AG08395 (cell line): ENCODE measurements at regions not wholly inside any gene's neighbourhood (a gene's known extent, or its start where the extent isn't known, plus 50 kb on each side); places are given as distances from the start of the nearest gene placed in this dataset.

Source experiments
- DNase-seq: peaks from one replicate; pipeline ENCODE4 v3.0.0; 2012; ENCODE audit warnings: mixed read lengths, low spot score

DNA sequence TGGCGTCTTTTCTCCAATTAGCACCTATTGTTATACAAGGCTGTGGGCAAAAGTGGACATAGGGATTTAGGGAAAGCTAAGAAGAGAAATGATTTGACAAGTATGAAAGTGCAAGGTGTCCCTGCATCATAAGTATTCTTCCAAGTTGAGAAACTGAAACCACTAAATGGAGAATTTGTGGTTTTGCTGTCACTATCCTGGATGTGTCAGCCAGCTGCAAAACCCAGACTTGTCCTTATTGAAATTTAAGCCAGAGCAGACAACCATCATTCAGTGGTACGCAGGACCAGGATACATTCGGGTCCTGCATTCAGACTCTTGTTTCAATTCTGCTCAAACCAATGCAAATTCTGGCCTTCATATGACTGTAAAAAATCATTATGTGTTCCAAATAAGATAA lies 384.8 kb upstream of the TGFBR2 start:
- DNase-seq: peak; percentile 21

DNA sequence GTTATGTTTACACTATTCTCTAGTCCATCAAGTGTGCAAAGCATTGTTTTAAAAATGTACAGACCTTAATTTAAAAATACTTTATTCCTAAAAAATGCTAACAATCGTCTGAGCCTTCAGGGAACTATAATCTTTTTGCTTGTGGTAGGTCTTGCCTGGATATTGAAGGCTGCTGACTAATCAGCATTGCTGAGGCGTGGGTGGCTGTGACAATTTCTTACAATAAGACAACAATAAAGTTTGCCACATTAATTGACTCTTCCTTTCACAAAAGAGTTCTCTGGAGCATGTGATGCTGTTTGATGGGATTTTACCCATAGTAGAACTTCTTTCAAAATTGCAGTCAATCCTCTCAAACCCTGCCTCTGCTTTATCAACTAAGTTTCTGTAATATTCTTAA lies 384.0 kb upstream of the TGFBR2 start:
- no peak for DNase-seq

GRCh38 chr3:30225021-30225420 lies 381.4 kb upstream of the TGFBR2 start:
- no peak for DNase-seq

GRCh38 chr3:30226601-30227151 lies 379.7 kb upstream of the TGFBR2 start:
- no peak for DNase-seq

DNA sequence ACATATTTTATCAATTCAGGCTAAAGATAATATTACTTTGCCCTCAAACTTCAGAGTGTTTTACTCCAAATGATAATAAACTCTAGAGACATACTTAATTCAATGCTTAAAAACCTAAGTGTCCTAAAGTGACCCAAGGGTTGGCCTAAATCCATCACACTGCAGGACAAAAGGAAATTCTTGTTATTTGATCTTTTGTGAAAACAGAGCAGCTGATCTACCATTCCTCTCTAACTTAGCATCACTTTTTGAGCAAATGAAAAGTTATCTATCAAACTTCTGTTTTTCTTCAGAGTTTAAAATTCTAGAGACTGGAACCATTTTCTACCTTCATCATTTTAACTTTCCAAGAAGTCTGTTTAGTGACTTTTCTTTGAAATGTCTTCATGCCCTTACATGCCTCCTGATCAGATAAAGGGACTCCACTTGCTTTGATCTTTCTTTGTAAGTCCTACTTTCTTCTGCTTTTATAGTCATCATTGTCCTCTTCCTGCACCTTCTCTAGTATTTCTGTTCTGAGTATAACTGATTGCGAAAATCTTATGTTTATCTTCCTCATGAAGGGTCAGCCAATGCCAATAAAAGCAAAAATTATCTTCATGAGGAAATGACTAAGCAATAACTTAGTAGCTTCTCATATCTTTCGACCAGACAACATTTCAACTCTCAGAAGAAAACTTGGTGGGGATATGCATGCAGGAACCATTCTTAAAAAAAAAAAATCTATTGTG lies 378.7 kb upstream of the TGFBR2 start:
- DNase-seq: peak; percentile 39

GRCh38 chr3:30228302-30228631 lies 378.1 kb upstream of the TGFBR2 start:
- no peak for DNase-seq

- DNase-seq: peak; percentile 60
These were observed 374.9 kb upstream of the TGFBR2 start for GRCh38 chr3:30231277-30232141.

DNA sequence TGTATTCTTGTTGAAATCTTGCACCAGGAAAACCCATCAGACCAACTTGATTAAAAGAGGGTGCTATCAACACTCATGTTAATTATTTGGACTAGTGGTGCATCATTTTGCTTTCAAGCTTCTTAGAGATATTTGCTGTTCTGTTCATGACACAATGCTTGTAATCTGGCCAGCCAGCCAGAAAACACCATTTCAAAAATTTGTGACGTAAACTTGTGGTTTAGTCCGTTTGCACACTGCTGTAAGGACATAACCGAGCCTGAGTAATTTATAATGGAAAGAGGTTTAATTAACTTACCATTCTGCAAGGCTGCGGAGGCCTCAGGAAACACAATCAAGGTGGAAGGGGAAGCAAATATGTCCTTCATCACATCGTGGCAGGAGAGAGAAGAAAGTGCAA lies 374.3 kb upstream of the TGFBR2 start:
- peak; percentile 55 for DNase-seq

GRCh38 chr3:30233913-30234646 lies 372.3 kb upstream of the TGFBR2 start:
- DNase-seq: no peak

GRCh38 chr3:30236011-30236410 lies 370.4 kb upstream of the TGFBR2 start:
- no peak for DNase-seq

GRCh38 chr3:30241721-30242120 lies 364.7 kb upstream of the TGFBR2 start:
- DNase-seq: no peak

GRCh38 chr3:30245858-30246622 lies 360.4 kb upstream of the TGFBR2 start:
- no peak for DNase-seq

DNA sequence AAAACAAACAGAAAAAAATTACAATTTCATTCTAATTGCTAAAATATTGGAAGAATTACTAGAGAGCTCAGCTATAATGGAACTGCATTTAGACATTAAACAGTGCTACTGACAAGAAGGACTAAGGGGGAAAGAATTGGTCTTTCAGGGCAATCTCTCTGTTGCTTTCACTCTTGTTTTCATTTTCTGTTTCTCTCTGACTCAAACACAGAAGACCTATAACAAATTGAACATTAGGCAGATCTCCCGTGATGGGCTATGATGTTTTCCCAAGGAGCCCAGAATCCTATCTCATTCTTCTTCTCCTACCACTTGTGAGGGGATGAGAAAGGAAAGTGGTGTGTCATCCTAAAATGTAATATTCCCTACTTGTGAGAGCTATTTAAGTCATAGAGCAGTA lies 358.0 kb upstream of the TGFBR2 start:
- DNase-seq: no peak

DNA sequence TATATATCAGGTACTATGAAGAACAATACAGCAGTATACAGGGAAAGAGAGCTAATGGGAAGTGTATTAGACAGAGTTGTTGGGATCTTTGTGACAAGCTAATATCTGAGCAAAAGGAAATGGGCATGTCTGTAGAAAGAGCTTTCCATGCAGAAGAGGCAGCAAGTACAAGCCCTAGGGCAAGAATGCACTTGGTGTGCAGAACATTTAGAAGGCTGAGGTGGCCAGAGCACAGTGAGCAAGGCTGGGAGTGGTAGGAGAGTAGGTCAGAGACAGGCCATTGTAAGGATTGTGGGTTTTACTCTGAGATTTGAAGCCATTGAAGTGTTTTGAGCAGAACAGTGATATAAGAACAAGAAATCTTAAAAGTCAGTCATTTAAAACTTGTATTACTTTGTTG lies 353.9 kb upstream of the TGFBR2 start:
- no peak for DNase-seq

GRCh38 chr3:30253832-30254231 lies 352.6 kb upstream of the TGFBR2 start:
- no peak for DNase-seq

- DNase-seq: no peak
These were observed 349.9 kb upstream of the TGFBR2 start for GRCh38 chr3:30256474-30256873.

DNA sequence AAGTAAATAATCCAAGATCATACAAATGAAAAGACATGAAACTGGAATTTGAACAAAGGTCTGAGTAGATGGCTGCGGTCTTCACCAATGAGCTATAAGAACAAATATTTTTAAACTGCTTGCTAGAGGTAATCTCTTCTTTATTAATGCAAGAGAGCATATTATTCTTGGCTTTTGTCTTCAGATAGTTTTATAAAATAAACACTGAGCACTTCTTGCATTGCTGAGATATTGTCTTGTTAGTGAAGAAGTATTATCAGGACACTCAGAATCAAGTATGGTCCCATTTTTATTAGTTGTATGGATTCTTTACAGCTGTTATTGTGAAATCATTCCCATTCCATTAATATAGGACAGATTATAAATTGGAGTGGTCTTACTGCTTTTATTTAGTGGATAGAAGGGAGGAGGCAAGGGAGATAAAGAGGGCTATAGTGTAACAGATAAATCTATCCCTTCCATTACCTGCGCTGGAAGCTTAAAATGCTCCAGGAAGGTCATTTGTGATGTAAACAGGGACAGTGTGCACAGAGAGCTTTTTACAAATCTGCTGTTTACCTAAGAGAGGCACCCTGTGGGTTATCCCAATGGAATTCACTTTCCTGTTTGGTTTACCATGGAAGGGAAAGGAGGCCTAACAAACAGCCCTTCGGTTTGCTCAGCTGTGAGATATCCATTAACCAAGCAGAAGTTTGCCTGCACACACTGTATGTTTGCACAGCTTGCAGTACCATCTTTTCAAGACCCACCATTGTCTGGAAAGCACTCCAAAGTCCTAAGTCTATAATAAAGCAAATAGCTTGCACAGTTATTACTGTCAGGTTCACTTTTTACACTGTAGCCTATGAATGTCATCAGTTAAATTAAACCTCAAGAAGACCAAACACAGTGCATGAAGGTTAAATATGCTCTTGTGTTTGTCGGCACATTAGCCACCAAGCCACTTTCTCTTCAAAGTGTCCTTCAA lies 347.7 kb upstream of the TGFBR2 start:
- DNase-seq: no peak

- no peak for DNase-seq
These were observed 346.7 kb upstream of the TGFBR2 start for GRCh38 chr3:30259730-30260129.

GRCh38 chr3:30260762-30261161 lies 345.6 kb upstream of the TGFBR2 start:
- DNase-seq: no peak

DNA sequence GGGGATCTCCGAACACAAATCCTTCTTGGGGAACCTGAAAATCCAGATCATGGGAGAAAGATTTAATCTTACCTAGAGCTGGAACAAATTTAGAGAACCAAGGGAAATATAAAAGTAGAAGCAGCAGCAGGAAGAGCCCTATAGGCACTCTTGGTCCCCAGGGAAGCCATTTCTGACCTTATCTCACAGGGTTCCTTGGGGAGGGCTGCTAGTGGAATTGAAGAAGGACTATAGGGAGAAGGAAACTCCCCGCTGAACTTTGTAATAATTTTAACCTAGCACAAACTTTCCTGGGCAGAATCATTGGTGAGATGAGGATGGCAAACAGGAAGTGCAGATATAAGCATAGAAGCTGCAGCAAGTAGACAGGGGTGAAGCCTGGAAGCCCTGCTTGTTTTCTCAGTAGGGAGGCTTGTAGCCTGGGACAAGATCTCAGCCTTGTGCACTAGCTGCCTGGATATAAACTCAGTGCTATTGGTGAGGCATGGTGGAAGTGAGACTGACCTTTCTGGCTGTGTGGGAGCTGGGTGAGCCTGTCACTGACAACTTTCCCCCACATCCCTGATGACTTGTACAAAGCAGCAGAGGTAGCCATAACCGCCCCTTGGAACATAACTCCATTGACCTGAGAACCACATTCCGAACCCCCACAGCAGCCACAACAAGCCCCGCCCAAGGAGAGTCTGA lies 343.0 kb upstream of the TGFBR2 start:
- no peak for DNase-seq
